HG03097 (cell line): ENCODE measurements at regions not wholly inside any gene's neighbourhood (a gene's known extent, or its start where the extent isn't known, plus 50 kb on each side); places are given as distances from the start of the nearest gene placed in this dataset.

ENCODE experiments used
- ATAC-seq: cut with Tn5 transposase; IDR thresholded peaks from one replicate; pipeline ENCODE4 v1.9.1; 2021; ENCODE audit not compliant: unreplicated experiment, low FRiP score

GRCh38 chr11:27861706-27862430, 161.6 kb upstream of the BDNF start:
- no peak for ATAC-seq

- ATAC-seq: no peak
Measured at GRCh38 chr11:27860811-27861210, 160.6 kb upstream of the BDNF start.

- no peak for ATAC-seq
Measured at GRCh38 chr11:27858866-27859265, 158.6 kb upstream of the BDNF start.

GRCh38 chr11:27857588-27857987, 157.3 kb upstream of the BDNF start:
- no peak for ATAC-seq

- no peak for ATAC-seq
Measured at GRCh38 chr11:27857014-27857413, 156.8 kb upstream of the BDNF start.

- ATAC-seq: no peak
Measured at GRCh38 chr11:27848423-27848822, 148.2 kb upstream of the BDNF start.

GRCh38 chr11:27847496-27847895, 147.2 kb upstream of the BDNF start:
- ATAC-seq: no peak

GRCh38 chr11:27842290-27842689, 142.0 kb upstream of the BDNF start:
- no peak for ATAC-seq

GRCh38 chr11:27841023-27841422, 140.8 kb upstream of the BDNF start:
- ATAC-seq: no peak

- ATAC-seq: no peak
Measured at GRCh38 chr11:27839226-27839913, 139.1 kb upstream of the BDNF start.

- ATAC-seq: no peak
Measured at GRCh38 chr11:27838674-27839073, 138.4 kb upstream of the BDNF start.

- peak; percentile 61 for ATAC-seq
Measured at GRCh38 chr11:27837895-27838563, 137.8 kb upstream of the BDNF start.

GRCh38 chr11:27830206-27830605, 130.0 kb upstream of the BDNF start:
- no peak for ATAC-seq

GRCh38 chr11:27820249-27820648, 120.0 kb upstream of the BDNF start:
- ATAC-seq: no peak

GRCh38 chr11:27816197-27816596, 115.9 kb upstream of the BDNF start:
- no peak for ATAC-seq

GRCh38 chr11:27812341-27812740, 112.1 kb upstream of the BDNF start:
- no peak for ATAC-seq

GRCh38 chr11:27807596-27807995, 107.3 kb upstream of the BDNF start:
- no peak for ATAC-seq

- ATAC-seq: no peak
Measured at GRCh38 chr11:27806122-27806521, 105.9 kb upstream of the BDNF start.

GRCh38 chr11:27795955-27796861, 96.0 kb upstream of the BDNF start:
- ATAC-seq: no peak

- no peak for ATAC-seq
Measured at GRCh38 chr11:27786864-27787263, 86.6 kb upstream of the BDNF start.

GRCh38 chr11:27786331-27786730, 86.1 kb upstream of the BDNF start:
- ATAC-seq: no peak
